ENCODE measurements at regions not wholly inside any gene's neighbourhood (a gene's known extent, or its start where the extent isn't known, plus 50 kb on each side); places are given as distances from the start of the nearest gene placed in this dataset.

DNA sequence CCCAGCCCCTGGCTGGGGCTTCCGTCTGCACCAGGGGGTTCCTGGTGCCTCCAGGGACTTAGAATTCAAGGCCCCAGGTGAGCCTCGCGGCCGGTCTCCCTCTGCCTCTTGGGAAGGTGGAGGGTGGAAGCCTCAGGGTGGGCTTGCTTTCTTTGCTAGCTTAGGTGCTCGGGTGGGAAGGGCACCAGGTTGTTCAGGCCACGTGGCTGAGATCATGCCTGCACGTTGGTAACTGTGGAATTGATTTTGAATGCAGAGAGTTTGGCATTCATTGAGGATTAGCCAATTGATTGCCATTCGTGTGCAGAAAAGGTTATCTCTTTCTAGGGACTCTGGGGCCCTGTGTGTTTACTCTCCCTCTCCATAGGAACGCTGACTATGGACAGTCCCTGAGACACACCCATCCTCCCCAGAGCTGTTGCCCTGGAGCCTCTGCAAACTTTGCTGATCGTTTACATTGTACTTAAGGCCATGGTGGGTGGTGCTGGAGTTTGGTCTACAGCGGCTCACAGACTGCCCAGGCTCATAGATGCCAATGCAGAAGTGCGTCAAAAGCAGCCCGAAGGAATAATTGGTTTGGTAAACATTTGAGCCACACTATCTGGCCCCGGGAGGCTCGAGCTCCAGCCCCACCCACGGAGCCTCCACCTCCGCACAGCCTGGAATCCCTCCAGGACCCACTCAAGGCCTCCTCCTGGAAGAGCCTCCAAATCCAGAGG lies 1457.7 kb downstream of the BRD1 start:
- TF ChIP-seq CTCF (IDR thresholded peaks at IDR 0.05; ENCODE audit: extremely low read depth, missing control alignments): no peak
- no peak for DNase-seq (ENCODE audit: low spot score)

GRCh38 chr22:48368975-48369525 lies 1458.6 kb downstream of the BRD1 start:
- TF ChIP-seq CTCF (IDR thresholded peaks at IDR 0.05; ENCODE audit: extremely low read depth, missing control alignments): no peak
- DNase-seq (ENCODE audit: low spot score): no peak

DNA sequence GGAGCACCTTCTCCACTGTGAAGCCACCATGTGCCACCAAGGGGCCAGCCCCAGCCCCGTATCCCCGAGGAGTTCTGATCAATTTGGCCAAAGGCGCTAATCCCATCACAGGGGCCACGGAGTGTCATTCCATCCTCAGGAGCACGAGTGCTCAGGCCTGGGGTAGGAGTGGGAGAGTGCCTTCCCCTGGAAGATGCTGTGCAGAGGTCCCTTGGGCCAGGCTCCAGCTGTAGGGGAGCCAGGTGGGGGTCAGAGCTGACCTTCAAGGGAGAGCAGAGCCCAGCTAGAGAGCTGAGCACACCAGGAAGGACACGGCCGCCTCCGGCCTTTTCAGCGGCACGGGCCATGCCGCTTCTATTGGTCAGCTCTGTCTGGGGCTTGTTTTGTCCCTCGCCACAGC lies 1459.9 kb downstream of the BRD1 start:
- no peak for TF ChIP-seq CTCF (IDR thresholded peaks at IDR 0.05; ENCODE audit: extremely low read depth, missing control alignments)
- no peak for DNase-seq (ENCODE audit: low spot score)

- no peak for TF ChIP-seq CTCF (IDR thresholded peaks at IDR 0.05; ENCODE audit: extremely low read depth, missing control alignments)
Measured at GRCh38 chr22:48366591-48366990, 1461.1 kb downstream of the BRD1 start.

GRCh38 chr22:48366056-48366455 lies 1461.6 kb downstream of the BRD1 start:
- DNase-seq (ENCODE audit: low spot score): no peak
- TF ChIP-seq CTCF (IDR thresholded peaks at IDR 0.05; ENCODE audit: extremely low read depth, missing control alignments): no peak

More at GRCh38 chr22:48366591-48366990, 1461.1 kb downstream of the BRD1 start:
- DNase-seq (ENCODE audit: low spot score): no peak

- DNase-seq (ENCODE audit: low spot score): no peak
- no peak for TF ChIP-seq CTCF (IDR thresholded peaks at IDR 0.05; ENCODE audit: extremely low read depth, missing control alignments)
Measured at GRCh38 chr22:48365386-48365785, 1462.3 kb downstream of the BRD1 start.

GRCh38 chr22:48362721-48363404 lies 1464.8 kb downstream of the BRD1 start:
- no peak for DNase-seq (ENCODE audit: low spot score)
- no peak for TF ChIP-seq CTCF (IDR thresholded peaks at IDR 0.05; ENCODE audit: extremely low read depth, missing control alignments)

Measured in GM20000 (cell line).